Fibroblast of skin of right biceps (primary cell): ENCODE measurements at regions not wholly inside any gene's neighbourhood (a gene's known extent, or its start where the extent isn't known, plus 50 kb on each side); places are given as distances from the start of the nearest gene placed in this dataset.

Experiments used
- DNase-seq: peaks from one replicate; pipeline ENCODE4 v3.0.0-alpha.2; 2013

DNA sequence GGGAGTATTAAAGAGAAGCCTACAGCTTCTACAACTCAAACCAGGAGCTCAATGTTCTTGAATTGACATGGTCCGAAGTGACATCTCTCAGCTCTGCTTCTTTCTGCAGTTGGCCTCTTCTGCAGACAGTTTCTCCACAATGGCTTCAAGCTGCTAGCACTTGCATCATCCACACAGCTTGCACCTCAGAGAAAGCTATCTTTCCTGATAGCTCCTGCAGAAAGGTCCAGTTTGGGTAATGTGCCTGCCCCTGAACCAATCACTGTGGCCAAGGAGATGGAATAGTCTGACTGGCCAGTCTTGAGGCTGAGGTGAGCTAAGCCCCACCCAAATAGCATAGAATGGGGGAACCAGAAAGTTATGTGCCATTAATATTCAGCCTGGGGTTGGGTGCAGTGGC lies 95.8 kb upstream of the ABCA1 start:
- DNase-seq: no peak

DNA sequence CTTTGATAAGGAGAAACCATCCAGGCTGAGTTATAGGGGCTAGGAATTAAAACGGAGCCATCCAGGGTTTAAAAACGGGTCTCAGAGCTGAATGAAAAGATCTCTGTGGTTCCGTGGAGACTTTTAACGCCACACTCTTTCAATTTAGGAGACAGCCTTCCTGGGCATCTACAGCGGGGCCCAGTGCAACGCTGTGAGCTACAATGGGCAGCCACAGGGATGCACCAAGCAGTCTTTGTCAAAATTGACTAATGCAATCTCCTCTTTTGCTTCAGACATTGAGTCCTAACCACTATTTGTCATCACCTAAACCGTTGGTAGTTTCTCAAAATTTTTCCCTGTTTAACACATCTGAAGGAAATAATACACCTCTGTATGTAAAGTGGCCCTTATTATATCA lies 96.6 kb upstream of the ABCA1 start:
- no peak for DNase-seq

- peak; percentile 62 for DNase-seq
Observed at GRCh38 chr9:105026451-105026850, 98.5 kb upstream of the ABCA1 start.

DNA sequence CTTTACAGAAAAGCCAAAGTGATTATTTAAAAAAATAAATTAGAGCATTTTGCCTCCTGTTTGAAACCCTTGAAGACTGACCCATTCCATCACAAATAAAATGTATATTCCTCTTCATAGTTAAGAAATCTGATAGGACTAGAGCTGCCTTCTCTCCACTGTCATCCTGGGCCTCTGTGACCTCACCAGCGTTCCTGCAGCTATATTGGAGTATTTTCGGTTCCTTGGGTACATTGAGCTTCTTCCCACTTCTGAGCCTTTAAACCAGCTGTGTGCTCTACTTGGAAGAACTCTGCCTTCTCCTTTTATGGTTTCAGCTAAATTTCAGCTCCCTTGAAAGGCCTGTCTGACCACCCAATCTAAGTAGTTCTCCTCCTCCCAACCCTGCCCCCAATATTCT lies 99.1 kb upstream of the ABCA1 start:
- no peak for DNase-seq

- no peak for DNase-seq
Observed at GRCh38 chr9:105030285-105030684, 102.3 kb upstream of the ABCA1 start.

GRCh38 chr9:105037139-105037538 lies 109.2 kb upstream of the ABCA1 start:
- DNase-seq: no peak

GRCh38 chr9:105038051-105038450 lies 110.1 kb upstream of the ABCA1 start:
- no peak for DNase-seq

- no peak for DNase-seq
Observed at GRCh38 chr9:105039175-105039799, 111.3 kb upstream of the ABCA1 start.

DNA sequence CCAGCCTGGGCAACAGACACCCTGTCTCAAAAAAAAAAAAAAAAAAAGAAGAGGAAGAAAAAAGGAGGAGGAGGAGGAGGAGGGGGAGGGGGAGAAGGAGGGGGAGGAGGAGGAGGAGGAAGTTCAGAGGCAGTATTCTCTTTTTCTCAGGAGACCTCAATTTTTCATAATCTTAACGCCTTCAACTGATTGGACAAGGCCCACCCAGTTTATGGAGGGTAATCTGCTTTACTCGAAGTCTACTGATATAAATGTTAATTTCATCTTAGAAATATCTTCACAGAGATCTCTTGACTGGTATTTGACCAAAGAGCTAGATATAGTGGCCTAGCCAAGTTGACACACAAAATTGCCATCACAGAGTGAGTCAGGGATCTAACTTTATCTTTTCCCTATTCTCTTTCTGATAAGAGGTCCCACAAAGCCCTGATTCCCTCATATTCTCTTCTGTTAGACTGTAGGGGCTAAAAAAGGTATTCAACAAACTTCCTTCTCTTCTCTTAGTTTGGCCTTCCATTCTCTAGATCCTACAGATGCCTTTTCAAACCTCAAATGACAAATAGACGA lies 115.5 kb upstream of the ABCA1 start:
- no peak for DNase-seq

- DNase-seq: no peak
Observed at GRCh38 chr9:105044518-105044917, 116.6 kb upstream of the ABCA1 start.

DNA sequence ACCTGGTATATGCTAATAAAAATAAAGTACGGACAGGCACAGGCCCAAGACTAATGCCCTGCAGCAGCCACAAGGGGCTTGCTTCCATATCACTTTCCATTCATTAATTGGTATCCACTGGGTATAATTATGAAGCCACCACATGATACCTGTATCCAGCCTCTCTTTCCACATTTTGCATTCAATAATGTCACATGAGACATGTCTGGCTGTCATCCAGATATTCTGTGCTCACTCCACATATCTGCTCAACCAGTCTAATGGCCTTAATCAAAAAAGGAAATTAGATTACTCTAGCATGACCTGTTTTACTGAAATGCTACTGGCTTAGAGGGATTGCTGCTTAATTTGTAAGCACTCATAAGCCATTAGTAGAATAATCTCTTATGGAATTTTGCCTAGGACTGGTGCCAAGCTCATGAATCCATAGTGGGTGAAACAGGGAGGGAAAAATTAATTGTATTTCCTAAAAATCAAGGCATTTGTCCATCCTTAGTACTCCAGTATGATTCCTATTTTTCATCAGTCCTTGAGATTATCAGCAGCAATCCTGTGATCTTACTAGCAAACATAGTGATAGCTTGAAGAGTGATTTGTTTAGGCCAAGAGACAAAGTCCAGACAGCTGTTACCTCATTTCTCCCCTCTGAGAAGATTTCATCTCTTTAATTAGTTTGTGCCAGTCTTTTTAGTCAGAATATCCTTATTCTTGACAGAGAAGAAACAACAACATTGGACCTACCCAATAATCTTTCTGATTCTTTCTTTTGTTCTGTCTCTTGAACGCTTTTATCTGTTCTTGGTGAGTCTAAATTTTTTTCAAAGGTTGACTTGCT lies 119.2 kb upstream of the ABCA1 start:
- peak; percentile 34 for DNase-seq

DNA sequence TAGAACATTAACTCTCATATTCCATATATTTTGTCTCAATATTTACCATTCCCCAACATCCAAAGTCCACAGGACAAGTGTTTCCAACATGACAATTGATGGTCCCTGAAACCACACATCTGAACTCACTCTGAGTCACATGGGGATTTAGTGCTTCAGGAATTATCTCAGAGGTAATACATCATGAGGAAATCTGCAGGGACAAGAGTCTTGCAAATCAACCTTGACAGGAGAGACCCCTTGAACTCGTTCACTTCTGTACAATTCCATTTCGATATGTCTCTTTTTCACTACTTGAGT lies 119.7 kb upstream of the ABCA1 start:
- peak; percentile 49 for DNase-seq

- no peak for DNase-seq
Observed at GRCh38 chr9:105048331-105048730, 120.4 kb upstream of the ABCA1 start.

GRCh38 chr9:105050296-105050695 lies 122.3 kb upstream of the ABCA1 start:
- DNase-seq: peak; percentile 59

DNA sequence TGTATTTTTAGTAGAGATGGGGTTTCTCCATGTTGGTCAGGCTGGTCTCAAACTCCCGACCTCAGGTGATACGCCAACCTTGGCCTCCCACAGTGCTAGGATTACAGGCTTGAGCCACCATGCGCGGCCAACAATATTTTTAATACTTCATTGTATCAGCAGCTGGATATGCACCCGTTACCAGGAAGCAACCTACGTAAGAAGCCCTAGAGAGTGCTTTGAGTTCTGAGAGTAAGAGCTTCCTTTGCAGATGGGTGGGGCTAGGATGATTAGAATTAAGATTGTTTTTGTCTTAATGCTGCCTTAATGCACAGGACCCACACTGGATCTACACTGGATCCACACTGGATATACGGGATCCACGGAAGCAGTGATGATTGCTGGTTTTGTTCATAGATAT lies 123.9 kb upstream of the ABCA1 start:
- DNase-seq: no peak

GRCh38 chr9:105052346-105052745 lies 124.4 kb upstream of the ABCA1 start:
- no peak for DNase-seq

GRCh38 chr9:105053209-105053652 lies 125.3 kb upstream of the ABCA1 start:
- DNase-seq: peak; percentile 87

DNA sequence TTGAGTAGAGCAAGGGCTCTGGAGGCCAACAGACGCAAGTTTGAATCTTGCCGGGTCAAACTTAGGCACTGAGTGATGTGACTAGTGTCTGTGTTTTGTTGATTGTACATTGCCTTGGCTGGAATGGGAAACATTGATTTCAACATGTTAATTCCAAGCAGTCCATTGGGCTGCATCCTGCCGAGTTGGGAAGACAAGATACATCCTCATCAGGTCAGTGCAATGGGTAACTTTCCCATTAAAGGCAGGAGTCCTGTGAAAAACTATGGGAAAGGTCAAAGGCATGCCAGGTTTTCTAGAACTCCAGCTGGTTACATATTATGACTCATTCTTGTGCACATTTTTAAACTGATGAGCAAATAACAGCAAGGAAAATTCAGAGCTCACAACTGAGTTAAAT lies 126.5 kb upstream of the ABCA1 start:
- DNase-seq: peak; percentile 73

GRCh38 chr9:105055917-105056316 lies 128.0 kb upstream of the ABCA1 start:
- peak; percentile 44 for DNase-seq

- no peak for DNase-seq
Observed at GRCh38 chr9:105057551-105057950, 129.6 kb upstream of the ABCA1 start.

- DNase-seq: no peak
Observed at GRCh38 chr9:105059252-105059651, 131.3 kb upstream of the ABCA1 start.

DNA sequence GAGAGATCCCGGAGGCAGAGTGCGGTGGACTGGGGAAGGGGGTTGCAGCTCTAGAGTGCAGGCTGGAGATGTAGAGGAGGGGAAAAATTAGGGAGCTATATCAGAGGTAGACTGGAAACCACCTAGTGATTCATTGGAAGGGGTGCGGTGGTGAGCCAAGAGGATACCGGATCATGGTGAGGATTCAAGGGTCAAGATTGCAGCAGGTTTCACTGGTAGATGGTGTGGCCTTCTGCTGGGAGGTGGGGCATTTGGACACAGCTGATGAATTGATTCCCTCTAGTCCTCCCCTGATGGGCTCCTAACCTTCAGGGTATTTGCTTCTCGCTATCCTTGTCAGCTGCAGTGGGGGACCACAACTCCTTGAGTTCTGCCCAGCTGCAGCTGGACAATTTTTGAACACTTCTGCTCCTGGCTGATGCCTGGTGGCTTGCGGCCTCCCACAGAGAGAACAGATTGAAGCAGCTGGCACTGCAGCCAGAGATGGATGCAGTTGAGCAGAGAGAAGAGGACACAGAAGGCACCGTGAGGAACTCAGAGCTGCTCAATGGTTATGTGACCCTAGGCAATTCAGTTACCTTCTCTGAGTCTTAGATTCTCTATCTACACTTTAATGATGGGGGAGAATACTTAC lies 134.4 kb upstream of the ABCA1 start:
- no peak for DNase-seq

GRCh38 chr9:105064248-105065097 lies 136.5 kb upstream of the ABCA1 start:
- peak; percentile 96 for DNase-seq
